Amniotic epithelial cell (primary cell): ENCODE measurements at regions not wholly inside any gene's neighbourhood (a gene's known extent, or its start where the extent isn't known, plus 50 kb on each side); places are given as distances from the start of the nearest gene placed in this dataset.

Experiments used
- DNase-seq: peaks from one replicate; pipeline ENCODE4 v3.0.0-alpha.2; 2010; ENCODE audit warnings: low read depth

DNA sequence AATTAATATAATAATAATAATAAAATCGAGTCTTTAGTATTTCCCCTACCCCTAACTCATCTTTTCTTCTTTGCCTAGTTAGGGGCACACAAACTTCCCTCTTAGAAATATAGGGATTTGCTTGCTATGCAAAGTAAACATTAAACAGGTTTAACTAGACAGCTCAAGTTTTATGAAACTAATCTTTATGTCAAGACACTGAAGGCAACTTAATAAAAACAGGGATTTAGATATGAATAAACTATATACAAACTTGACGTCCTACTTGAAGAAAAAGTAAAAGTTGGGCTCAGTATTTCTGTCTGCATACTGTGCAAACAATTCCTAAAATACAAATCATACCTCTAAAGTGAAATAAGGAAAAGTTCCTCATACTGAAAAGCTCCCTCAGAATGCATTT lies 52.1 kb upstream of the CAV2 start:
- DNase-seq, result no peak

DNA sequence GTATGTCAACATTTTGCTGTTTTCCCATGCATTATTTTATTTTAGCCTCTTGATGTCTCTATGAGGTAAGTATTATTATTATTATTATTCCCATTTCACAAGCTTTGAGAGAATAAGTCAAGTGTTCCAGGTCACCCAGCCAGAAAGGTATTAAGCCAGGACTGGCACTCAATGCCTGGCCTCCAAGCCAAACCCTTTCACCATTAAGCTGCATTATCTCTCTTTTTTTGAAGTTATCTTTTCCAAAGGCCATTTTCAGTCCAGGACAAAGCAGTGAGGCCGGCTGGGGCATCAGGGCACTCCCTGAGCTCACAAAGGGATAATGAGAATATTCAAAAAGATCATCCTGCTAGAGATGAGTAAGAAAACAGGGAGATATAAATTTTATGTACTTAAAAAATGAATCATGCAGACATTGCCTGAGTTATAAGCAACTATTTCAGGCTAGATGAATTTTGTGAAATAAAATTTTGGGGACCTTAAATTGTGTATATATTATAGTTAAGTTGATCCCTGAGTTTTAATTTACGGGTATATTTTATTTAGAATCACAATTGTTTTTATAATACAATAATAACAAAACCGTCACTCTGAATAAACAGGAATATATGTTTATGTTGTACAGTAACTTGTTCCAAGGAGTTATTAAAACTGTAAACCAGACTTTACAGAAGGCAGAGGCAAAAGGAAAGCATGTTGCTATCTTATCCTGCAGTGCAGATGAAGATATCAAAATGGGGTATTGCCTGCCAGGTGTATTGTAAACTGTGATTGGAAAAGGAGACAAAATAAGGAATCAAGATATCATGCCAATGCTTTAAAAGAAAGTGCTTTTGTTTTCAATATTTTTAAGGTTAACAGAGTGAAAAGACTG lies 51.3 kb upstream of the CAV2 start:
- no peak for DNase-seq

GRCh38 chr7:116449441-116449840 lies 50.1 kb upstream of the CAV2 start:
- DNase-seq, result no peak
